ENCODE measurements at regions not wholly inside any gene's neighbourhood (a gene's known extent, or its start where the extent isn't known, plus 50 kb on each side); places are given as distances from the start of the nearest gene placed in this dataset.

DNA sequence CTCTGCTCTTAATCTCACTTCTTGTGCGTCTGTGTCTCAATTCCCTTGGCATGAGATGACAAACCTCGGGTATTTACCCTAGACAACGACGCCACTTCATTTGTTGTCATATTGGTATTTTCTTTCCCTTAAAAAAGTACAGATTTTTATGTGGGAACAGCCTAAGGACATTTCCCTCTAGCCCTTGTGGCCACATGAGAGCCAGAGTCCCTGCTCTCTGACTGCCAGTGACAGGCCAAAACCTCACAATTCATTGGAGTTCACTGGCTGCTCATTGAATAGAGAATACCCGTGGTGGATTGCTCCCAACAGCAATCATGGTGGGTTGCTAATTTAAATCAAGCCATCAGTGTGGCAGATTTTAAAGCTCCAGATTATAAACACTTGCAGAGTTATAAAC is 191.3 kb upstream of the FAM3C start:
- Histone ChIP-seq H3K4me1 (no peaks in the 10 kb centered on the region), H3K4me3 (no peak overlapping the region), H4K20me1 (no peaks in the 10 kb centered on the region), H3K9me3 (replicated peaks in 1 of 11) (peaks cover 0 to 5% (median 0%) of the 10 kb centered on the region in 11 experiments; a peak in 1 of 22 replicates), H3K9ac (no peak overlapping the region), H3K27ac (no peak overlapping the region), H3K4me2 (no peak overlapping the region), H3K27me3 (no peaks in the 10 kb centered on the region), H3K36me3 (no peaks in the 10 kb centered on the region)
- no peak for TF ChIP-seq Cebpa-rat (IDR thresholded peaks at IDR 0.05)

DNA sequence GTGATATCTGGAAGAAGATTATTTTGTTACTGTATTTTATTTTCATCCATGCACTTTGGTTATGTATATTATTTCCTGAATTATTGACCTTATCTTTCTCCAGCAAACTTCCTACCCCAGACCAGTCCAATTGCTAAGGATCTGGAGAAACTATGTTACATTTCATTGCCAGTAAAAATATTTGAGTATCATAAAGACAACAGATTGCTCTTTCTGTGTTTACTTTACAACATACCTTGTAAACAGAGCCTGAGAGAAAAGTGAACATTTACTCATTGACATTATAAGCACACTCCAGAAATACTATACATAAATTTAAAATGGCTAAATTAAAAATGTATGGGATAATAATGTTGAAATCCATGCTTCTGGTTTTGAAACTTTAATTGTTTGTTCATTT is 186.2 kb upstream of the FAM3C start:
- no peak overlapping the region for H3K4me3 ChIP-seq
- TF ChIP-seq Cebpa-rat (IDR thresholded peaks at IDR 0.05) = no peak
- H3K27ac ChIP-seq = no peak overlapping the region

GRCh38 chr7:121579639-121580038 is 183.5 kb upstream of the FAM3C start:
- TF ChIP-seq Cebpa-rat (IDR thresholded peaks at IDR 0.05) = no peak
- H3K36me3 ChIP-seq = no peaks in the 10 kb centered on the region

More for the DNA sequence above, 186.2 kb upstream of the FAM3C start:
- H3K9me3 ChIP-seq (replicated peaks in 1 of 11) = no peaks in the 10 kb centered on the region
- no peaks in the 10 kb centered on the region for H3K4me1 ChIP-seq
- no peaks in the 10 kb centered on the region for H3K27me3 ChIP-seq
- H3K4me2 ChIP-seq = no peak overlapping the region
- no peak overlapping the region for H3K9ac ChIP-seq
- no peaks in the 10 kb centered on the region for H4K20me1 ChIP-seq
- H3K36me3 ChIP-seq = no peaks in the 10 kb centered on the region

DNA sequence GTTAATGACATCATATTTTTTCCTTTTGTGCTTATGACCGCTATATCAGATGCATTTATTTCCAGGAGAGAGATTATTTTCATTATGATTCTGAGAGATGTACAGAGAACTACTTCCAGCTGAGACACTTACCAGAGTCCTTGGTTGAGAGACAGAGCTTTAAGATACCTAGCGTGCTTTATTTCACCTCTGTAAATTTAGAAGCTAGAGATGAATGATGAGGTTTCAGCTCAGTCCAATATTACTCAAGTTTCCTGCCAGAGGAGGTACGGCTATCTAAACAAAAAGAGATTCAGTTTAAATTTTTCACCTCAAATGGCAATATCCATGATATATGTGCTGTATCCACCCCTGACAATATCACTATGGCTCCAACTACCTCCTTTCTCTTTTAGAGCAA is 182.6 kb upstream of the FAM3C start:
- H3K27me3 ChIP-seq = no peaks in the 10 kb centered on the region
- no peak for TF ChIP-seq Cebpa-rat (IDR thresholded peaks at IDR 0.05)
- no peak overlapping the region for H3K4me3 ChIP-seq

More at GRCh38 chr7:121579639-121580038, 183.5 kb upstream of the FAM3C start:
- Histone ChIP-seq H3K4me1 (no peaks in the 10 kb centered on the region), H3K27me3 (no peaks in the 10 kb centered on the region), H3K4me3 (no peak overlapping the region), H3K27ac (no peak overlapping the region), H3K4me2 (no peak overlapping the region), H4K20me1 (no peaks in the 10 kb centered on the region), H3K9me3 (replicated peaks in 1 of 11) (no peaks in the 10 kb centered on the region), H3K9ac (no peak overlapping the region)

GRCh38 chr7:121576148-121576917 is 180.2 kb upstream of the FAM3C start:
- H3K27me3 ChIP-seq = no peaks in the 10 kb centered on the region
- no peak overlapping the region for H3K27ac ChIP-seq
- H3K4me1 ChIP-seq = no peaks in the 10 kb centered on the region
- no peak for TF ChIP-seq Cebpa-rat (IDR thresholded peaks at IDR 0.05)
- no peaks in the 10 kb centered on the region for H3K9me3 ChIP-seq (replicated peaks in 1 of 11)
- H3K4me3 ChIP-seq = no peak overlapping the region
- H3K36me3 ChIP-seq = no peaks in the 10 kb centered on the region
- H3K4me2 ChIP-seq = no peak overlapping the region
- no peak overlapping the region for H3K9ac ChIP-seq
- no peaks in the 10 kb centered on the region for H4K20me1 ChIP-seq

More for the DNA sequence above, 182.6 kb upstream of the FAM3C start:
- Histone ChIP-seq H3K9ac (no peak overlapping the region), H3K27ac (no peak overlapping the region), H4K20me1 (no peaks in the 10 kb centered on the region), H3K9me3 (replicated peaks in 1 of 11) (no peaks in the 10 kb centered on the region), H3K4me2 (no peak overlapping the region), H3K36me3 (no peaks in the 10 kb centered on the region), H3K4me1 (no peaks in the 10 kb centered on the region)

DNA sequence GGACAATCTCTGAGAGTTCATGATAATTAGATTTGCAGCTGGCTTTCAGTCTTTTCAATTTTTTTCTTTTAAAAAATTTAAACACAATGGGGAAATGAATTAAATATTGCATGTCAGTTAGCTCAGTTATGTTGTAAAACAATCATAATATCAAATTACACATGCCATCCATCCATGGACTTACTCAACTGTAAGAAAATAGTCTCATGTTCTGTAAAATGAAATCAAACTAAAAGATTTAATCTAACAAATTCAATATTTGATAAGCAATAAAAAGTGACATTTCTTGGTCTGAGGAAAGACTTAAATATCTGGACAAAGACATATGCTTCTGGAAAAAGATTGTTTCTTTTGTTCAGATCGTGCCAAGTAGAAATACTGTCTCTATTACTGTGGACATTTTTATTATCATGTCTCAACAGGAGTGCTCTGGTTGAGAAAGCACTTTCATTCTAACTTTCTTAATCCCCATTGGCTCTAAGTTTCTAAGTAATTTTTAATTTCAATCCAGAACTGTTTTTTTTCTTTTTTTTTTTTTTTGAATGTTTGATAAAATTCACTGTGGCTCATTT is 179.2 kb upstream of the FAM3C start:
- H3K27me3 ChIP-seq = no peaks in the 10 kb centered on the region
- no peak for TF ChIP-seq Cebpa-rat (IDR thresholded peaks at IDR 0.05)
- no peaks in the 10 kb centered on the region for H3K36me3 ChIP-seq
- no peak overlapping the region for H3K4me3 ChIP-seq
- peaks cover 0 to 2% (median 0%) of the 10 kb centered on the region in 10 experiments; a peak in 1 of 20 replicates for H3K4me1 ChIP-seq
- H3K9me3 ChIP-seq (replicated peaks in 1 of 11) = no peaks in the 10 kb centered on the region
- H3K27ac ChIP-seq = no peak overlapping the region
- H3K4me2 ChIP-seq = no peak overlapping the region
- no peaks in the 10 kb centered on the region for H4K20me1 ChIP-seq
- no peak overlapping the region for H3K9ac ChIP-seq

DNA sequence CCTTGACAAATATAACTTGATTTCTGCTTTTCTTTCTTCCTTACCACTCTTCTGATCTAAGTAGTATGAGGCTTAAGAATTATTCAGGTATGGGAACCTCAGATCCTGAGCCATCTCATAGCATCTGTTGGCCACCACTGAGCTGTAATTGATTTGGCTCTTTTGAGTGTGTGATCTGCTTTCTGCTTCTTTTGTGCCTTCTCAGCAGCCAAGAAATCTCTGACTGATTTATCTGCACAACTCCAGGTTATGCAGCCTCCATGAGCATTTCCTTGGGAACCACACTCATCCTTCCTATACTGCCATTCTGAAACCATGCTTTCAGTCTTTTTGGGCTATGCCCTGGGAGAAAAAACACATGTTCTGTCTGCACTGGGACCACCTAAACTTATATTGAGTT is 178.0 kb upstream of the FAM3C start:
- no peak overlapping the region for H3K9ac ChIP-seq
- no peaks in the 10 kb centered on the region for H3K27me3 ChIP-seq
- no peak overlapping the region for H3K4me2 ChIP-seq
- H3K9me3 ChIP-seq (replicated peaks in 1 of 11) = no peaks in the 10 kb centered on the region
- H3K36me3 ChIP-seq = no peaks in the 10 kb centered on the region
- peaks cover 0 to 10% (median 5%) of the 10 kb centered on the region in 10 experiments; a peak in 8 of 20 replicates for H3K4me1 ChIP-seq
- H4K20me1 ChIP-seq = no peaks in the 10 kb centered on the region
- H3K27ac ChIP-seq = no peak overlapping the region
- no peak for TF ChIP-seq Cebpa-rat (IDR thresholded peaks at IDR 0.05)
- no peak overlapping the region for H3K4me3 ChIP-seq

GRCh38 chr7:121572615-121573014 is 176.5 kb upstream of the FAM3C start:
- Histone ChIP-seq H3K4me1 (peaks cover 0 to 10% (median 5%) of the 10 kb centered on the region in 10 experiments; a peak in 8 of 20 replicates), H3K9ac (no peak overlapping the region), H3K27me3 (no peaks in the 10 kb centered on the region), H3K36me3 (no peaks in the 10 kb centered on the region), H3K9me3 (replicated peaks in 1 of 11) (no peaks in the 10 kb centered on the region), H3K27ac (no peak overlapping the region), H4K20me1 (no peaks in the 10 kb centered on the region), H3K4me3 (no peak overlapping the region), H3K4me2 (no peak overlapping the region)
- no peak for TF ChIP-seq Cebpa-rat (IDR thresholded peaks at IDR 0.05)

DNA sequence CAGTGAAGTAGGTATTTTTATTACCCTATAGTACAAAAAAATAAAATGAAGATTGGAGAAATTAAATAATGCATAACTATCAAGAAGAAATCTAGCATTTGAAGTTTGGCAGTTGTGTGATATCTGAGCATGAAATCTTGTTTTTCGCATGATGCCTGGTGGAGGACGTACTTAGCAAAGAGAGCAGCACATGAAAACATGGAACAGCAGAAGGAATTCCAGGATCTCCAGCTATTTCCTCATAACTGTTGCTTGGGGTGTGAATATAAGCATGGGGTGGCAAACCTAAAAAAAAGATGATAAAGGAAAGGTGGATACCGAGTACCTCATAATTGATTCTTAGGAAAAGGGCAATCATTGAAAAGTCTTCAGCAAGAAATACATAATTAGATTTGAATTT is 174.3 kb upstream of the FAM3C start:
- Histone ChIP-seq H3K4me1 (peaks cover 0 to 10% (median 5%) of the 10 kb centered on the region in 10 experiments; a peak in 8 of 20 replicates), H3K36me3 (no peaks in the 10 kb centered on the region), H3K4me3 (no peak overlapping the region), H3K9me3 (replicated peaks in 1 of 11) (no peaks in the 10 kb centered on the region), H3K4me2 (no peak overlapping the region; a peak in 3 of 22 replicates), H3K27me3 (no peaks in the 10 kb centered on the region), H3K27ac (no peak overlapping the region), H3K9ac (no peak overlapping the region), H4K20me1 (no peaks in the 10 kb centered on the region)
- TF ChIP-seq Cebpa-rat (IDR thresholded peaks at IDR 0.05) = no peak

DNA sequence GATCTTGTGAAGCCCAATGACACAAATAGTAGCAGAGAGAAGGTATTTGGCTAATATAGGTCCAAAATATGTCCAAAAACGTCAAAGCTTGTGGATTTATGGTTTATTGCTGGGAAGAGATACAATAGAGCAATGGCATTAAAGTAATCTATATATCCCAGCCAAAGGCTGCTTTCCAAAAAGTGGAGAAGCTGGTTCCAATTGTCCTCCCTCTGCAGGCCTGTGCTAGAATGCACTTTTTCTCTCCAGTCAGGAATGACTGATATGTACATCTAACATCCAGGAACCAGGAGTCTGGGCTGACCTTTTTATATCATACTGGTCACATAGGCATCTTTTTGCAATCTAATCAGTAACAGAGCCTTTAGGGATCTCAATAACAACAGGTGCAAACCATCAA is 167.1 kb upstream of the FAM3C start:
- H3K9me3 ChIP-seq (replicated peaks in 1 of 11) = no peaks in the 10 kb centered on the region
- no peaks in the 10 kb centered on the region for H3K27me3 ChIP-seq
- H3K4me1 ChIP-seq = no peaks in the 10 kb centered on the region
- no peak overlapping the region for H3K9ac ChIP-seq
- H3K4me2 ChIP-seq = no peak overlapping the region
- H3K36me3 ChIP-seq = no peaks in the 10 kb centered on the region
- no peaks in the 10 kb centered on the region for H4K20me1 ChIP-seq
- no peak overlapping the region for H3K27ac ChIP-seq
- TF ChIP-seq Cebpa-rat (IDR thresholded peaks at IDR 0.05) = no peak
- no peak overlapping the region for H3K4me3 ChIP-seq
